Activated T-helper 1 cell treated with anti-CD3 and anti-CD28 coated beads, Interleukin-2, amount 50 U/mL, for 16 hours (primary cell): ENCODE measurements at regions not wholly inside any gene's neighbourhood (a gene's known extent, or its start where the extent isn't known, plus 50 kb on each side); places are given as distances from the start of the nearest gene placed in this dataset.

ENCODE experiments used
- DNase-seq, 2 donors: peaks; one replicate each; pipeline ENCODE4 v3.0.0-alpha.2; 2020; ENCODE audit warnings: low read depth in 1 of 2, low spot score in 1 of 2

DNA sequence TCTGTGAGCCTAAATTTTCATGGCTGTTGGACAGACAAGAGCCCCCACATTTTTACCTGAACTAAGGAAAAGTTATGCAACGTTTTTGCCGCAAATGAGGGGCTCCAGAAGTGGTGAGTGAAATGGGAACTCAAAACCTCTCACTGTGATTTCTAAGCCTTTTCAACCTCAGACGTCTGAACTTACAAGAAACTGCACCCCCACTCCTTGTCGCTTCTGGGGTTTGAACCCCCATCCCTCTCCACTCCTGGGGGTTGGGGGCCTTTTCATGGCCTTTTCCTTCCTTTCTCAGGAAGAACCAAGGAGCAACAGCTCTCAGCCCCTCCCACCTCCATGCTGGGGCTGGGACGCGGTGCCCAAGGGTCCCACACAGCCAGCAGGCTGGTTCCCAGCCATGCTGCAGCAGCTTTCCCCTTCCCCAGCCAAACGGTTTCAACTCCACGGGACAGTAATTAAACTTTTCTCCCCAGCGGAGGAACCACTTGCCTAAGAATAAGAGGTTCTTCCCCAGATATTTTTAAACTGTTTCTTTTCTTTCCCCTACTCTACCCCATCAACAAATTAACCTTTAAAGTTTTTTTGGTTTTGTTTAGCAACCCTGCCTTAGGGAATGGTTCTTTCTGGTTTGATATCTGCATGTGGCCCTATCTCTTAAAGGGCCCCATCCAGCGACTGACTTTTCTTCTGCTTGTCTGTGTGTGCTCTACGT is 387.6 kb upstream of the CBLB start:
- no peak for DNase-seq

DNA sequence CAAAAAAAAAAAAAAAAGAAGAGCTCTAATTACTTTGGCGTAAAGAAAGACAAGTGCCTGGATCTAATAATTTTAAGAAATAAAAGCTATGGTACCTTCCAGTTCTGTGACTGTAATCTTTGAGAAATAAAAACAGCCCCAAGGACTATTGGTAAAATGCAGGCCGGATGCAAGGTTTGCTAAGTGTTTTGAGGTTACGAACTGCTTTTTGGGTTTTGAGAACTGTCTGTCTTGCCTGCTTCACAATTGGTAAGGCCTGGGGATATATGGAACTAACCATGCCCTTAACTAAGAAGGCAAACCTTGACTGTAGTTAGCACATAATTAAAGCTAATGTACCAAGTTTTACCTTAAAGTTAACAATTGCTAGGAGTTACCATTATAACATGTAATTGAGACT is 388.4 kb upstream of the CBLB start:
- no peak for DNase-seq

DNA sequence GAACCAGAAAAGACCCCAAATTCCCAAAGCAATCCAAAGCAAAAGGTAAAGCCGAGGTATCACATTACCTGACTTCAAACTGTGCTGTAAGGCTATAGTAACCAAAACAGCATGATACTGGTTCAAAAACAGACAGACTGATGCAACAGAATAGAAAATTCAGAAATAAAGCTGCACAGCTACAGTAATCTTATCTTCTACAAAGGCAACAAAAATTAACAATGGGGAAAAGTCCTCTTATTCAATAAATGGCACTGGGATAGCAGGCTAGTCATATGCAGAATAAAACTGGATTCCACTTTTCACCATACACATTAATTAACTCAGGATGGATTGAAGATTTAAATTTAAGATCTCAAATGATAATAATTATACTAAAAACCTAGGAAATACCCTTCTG is 392.6 kb upstream of the CBLB start:
- no peak for DNase-seq

DNA sequence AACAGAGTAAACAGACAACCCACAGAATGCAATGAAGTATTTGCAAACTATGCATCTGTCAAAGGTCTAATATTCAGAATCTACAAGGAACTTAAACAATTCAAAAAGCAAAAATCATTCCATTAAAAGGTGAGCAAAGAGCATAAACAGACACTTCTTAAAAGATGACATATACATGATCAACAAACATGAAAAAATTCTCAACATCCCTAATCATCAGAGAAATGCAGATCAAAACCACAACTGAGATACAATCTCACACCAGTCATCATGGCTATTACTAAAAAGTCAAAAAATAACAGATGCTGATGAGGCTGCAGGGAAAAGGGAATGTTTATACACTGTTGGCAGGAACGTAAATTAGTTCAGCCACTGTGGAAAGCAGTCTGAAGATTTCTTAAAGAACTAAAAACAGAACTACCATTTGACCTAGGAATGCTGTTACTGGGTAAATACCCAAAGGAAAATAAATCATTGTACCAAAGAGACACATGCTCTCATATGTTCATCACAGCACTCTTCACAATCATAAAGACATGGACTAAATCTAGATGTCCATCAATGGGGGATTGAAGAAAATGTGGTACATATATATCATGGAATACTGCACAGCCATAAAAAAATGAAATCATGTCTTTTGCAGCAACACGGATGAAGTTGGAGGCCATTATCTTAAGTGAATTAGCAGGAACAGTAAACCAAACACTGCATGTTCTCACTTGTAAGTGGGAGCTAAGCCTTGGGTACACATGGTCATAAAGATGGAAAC is 393.3 kb upstream of the CBLB start:
- DNase-seq, result no peak

DNA sequence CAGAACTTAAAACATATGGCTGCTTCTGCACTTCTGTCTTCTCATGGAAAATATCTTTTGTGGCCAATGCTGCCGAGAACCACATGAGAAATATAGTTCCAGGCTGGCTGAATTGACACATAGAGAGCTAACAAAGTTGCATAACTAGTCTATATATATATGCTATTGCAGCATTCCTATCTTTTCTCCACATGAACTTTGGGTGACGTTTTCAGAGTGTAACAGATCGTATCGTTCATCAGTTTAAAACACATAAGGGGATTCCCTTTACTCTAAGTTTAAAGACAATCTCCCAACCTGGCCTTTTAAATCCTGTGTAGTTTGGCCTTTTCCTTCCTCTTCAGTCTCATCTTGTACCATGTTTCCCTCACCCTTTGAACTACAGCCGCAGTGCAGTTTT is 394.2 kb upstream of the CBLB start:
- no peak for DNase-seq

DNA sequence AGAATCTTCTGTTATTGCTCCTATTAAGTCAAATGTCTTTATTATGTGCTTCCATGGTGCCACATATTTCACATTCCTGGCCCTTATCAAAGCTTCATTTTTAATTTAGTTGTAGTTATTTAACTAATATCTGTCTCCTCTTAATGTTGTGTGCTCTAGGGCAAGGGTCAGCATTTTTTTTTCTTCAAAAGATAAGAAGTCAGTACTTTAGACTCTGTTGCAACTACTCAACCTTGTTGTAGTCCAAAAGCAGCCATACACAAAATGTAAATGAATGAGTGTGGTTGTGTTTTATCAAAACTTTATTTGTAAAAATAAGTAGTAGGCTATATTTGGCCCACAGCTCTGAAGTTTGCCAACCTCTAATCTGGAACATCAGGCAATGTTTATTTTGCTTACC is 394.7 kb upstream of the CBLB start:
- no peak for DNase-seq

DNA sequence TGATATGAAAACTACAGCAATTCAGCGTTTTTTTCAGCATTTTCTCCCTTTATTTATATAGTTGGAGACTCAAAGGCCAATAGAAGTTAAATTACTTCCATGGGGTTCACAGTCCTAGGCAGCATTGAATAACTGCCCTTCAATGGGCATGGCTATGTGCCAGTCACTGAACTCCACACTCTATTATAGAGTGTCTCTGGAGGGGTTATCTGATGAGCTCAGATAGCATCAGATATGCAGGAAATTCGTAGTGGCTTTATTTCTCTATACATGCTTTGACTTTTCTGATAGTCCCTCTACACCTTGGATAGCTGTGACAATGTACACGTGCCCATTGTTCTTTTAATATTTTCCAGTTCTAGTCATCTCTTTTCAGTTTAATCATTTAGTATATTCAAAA is 396.9 kb upstream of the CBLB start:
- no peak for DNase-seq

DNA sequence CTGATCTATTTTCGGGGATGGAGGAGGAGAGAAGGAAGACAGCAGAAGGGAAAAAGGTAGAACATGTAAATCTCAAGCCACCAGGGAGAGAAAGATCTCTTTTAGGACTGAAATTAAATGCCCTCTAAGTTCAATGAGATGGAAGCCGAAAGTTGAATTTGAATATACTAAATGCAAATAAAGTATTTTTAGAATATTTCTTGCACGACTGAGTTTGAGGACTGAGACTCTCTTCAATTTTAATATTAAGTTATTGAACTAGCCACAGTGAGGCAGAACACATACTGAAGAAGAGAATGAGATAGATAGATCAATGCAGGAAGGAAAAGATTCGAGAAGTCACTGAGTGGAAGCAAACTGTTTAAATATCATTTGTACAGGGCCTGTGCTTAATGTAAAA is 399.9 kb upstream of the CBLB start:
- DNase-seq, result no peak

DNA sequence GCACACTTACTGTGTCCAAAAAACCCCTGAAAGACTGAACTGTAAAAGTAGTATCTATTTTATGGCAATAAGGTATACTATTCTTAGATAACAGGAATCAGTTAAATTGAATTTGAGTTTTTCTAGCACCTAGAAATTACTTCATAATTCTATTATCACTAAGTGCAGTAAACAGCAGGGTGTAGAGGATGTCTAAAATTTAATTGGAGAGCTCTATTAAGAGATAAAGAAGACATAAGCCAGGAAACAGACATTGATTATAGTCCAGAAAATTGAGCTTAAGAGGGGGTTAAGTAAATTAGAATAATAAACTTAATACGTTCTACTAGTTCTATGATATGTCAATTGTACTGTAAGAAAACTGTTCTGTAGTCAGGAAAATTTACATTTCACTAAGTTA is 403.5 kb upstream of the CBLB start:
- DNase-seq, result no peak

DNA sequence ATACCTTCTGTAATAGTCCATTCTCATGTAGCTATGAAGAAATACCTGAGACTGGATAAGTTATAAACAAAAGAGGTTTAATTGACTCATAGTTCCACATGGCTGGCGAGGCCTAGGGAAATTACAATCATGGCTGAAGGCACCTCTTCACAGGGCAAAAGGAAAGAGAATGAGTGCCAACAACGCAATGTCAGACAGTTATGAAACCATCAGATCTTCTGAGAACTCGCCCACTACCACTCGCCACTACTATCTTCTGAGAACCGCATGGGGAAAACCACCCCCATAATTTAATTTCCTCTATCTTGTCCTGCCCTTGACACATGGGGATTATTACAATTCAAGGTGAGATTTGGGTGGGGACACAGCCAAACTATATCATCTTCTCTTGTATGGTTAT is 406.8 kb upstream of the CBLB start:
- no peak for DNase-seq

DNA sequence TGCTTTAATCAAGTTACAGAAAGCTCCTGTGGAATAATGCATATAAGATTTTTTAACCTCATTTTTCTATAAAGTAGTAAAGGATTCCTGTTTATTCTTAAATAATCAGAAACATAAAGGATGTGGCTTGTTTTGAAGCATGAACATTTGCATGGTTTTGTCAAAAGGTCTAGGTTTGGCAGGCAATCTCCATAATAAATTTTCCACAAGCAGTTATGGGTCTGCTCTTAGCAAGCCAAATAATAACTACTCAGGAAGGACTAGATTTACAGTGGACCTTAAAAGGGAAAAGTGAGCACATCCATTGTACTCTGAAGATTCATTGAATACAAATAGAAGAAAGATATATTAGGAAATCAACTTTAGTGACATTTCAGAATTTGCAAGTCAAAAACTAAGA is 407.3 kb upstream of the CBLB start:
- no peak for DNase-seq

DNA sequence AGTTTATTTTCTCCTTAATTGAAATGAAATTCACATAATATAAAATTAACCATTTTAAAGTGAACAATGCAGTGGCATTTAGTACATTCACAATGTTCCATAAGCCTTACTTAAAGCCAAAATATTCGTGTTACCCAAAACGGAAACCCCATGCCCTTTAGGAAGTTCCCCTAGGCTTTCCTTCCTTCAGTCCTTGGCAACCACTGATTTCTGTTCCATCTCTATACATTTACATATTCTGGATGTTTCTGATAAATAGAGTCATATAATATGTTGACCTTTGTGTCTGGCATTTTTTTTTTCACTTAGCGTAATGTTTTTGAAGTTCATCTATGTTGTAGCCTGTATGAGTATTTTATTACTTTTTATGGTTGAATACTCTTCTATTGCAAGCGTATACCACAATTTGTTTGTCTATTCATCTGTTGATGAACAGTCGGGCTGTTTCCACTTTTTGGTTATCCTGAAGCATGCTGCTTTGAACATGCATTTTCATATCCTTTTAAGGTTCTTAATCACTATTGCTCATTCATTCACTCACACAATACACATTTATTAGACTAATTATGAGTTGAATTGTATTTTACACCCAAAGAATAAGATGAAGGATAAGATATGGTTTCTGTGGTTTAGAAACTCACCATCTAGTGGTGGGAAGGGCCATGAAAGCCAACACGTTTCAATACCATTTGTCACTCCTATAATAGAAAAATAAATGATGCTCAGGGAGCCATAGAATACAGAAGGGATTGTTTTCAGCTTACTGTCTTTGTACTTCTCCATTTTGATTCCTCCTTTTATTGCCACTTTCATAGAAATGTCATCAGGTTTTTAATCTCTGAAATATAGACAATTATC is 408.2 kb upstream of the CBLB start:
- DNase-seq, result no peak

DNA sequence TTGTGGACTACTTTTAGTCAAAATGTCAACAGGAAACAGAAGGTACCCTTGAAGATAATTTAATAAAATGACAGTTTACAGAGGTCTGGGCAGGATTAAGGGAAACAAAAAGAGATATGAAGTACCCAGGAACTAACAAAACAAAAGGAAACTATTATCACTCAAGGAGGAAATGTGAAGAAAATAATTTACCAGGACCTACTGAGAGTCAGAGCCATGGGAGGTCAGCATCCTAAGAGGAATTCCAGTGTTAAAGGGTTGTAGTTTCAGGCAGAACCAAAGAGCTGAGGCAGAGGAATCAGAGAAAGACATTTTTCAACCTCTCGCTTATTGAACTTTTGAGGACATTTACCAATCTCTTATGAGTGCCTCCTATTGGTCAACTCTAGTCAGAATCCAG is 408.9 kb upstream of the CBLB start:
- DNase-seq, result no peak

DNA sequence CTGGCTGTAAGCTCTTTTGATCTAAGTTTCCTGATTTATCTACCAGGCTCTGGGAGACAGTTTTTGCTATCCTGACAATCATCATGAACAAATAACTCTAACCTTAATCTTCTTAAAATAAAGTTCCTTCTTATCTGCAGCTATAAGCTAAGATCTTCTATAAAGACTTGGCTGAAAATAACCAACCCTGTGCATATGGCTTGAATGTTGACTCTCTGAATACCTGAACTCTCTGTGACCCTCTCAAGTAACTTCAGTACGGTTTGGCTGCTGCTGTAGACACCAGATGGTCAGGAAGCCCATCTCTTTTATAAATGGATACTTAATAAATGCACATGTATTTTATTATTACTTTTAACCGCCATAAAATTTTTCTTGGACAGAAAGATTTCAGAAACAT is 412.4 kb upstream of the CBLB start:
- no peak for DNase-seq

DNA sequence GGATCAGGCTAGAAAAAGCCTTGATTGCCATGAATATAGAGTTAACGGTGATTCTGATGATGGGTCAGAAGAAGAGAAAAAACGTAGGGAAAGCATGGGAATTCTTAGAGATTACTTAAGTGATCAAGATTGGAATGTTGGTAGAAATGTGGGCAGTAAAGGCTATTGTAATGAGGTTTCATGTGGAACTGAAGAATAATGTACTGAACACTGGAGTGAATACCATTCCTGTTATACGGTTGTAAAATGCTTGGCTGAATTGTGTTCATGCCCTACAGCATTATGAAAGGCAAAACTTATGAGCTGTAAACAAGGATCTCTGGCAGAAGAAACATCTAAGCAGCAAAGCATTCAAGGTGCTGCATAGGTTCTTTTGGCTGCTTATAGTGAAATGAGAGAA is 414.1 kb upstream of the CBLB start:
- no peak for DNase-seq

DNA sequence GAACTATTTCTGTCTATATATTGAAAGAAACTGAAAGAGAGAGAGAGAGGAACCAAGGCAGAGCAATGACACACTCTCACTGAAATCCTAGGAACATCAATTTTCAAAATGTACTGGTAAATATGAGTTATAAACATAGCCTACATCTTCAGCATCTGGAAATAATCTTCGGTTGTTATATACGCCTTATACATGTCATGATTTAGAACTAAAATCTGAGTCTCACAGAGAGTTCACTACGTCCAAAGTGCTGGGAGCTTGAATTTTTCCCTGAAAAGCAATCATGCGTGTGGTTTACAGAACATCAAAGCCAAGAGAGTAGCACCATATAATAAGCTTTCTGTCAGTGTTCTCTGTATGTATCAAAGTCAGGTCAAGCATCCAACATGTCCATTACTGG is 420.0 kb upstream of the CBLB start:
- no peak for DNase-seq

DNA sequence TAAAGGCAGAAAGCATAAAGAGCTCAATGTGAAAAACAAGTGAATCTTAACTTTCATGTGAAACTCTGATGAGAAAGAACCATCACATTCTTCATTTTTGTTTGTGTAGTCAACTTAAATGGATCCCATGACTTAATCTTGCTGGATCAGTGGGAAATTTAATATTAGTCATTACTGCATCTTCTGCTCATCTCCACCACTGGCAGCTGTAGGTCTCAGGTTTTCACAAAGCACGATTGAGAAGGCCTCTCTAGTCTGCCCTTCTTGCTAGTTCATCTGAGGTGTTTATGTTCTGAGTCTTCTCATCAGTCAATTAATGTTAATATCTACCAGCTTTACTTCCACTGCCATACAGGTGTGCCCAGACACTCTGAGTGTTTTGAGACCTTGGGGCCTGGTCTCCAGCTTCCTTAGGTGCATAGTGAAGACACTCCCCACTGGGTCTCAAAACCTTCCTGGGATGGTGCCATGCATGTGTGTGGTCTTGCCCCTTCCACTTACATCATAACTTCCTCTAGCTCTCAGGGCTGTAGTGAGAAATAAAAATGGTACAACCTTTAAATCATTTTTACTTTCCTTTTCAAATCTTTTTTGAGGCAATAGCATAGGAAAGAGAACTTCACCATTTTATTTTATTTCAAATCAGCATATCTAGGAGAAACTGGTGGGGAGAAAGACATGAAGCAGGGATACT is 421.6 kb upstream of the CBLB start:
- no peak for DNase-seq

DNA sequence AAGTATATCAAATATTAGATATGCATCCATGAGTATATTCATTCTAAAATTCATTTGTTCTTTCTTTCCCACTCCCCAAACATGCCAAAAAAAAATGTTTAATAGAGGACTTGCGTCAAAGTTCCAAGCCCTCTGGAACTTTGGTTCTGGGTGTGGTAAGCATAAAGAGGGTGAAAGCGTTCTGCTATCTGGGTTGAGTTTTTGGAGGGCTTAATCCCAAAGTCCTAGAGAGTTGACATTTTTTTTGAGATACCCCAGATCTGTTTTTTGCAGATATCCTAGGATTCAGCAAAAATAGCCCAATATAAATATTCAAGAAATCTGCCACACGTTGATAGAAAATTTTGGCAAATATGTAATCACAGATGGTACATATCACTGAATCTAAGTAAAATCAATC is 424.3 kb upstream of the CBLB start:
- no peak for DNase-seq

DNA sequence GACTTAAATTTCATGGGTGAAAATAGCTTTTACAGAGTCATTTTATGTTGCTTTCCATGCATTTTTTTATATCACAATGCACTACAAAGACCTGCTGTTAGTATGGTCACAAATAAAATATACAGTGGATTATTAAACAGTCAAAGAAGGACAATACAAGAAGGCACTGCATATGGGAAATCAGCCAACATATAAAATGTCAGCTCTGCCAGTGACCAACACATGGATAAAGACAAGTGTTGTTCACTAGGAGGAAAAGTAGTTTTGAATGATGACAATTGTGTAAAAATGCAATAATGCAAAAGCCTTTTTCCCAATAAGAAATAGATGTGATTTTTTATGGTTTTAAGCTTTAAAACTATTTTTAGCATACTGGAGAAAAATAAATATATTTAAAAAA is 425.3 kb upstream of the CBLB start:
- no peak for DNase-seq

DNA sequence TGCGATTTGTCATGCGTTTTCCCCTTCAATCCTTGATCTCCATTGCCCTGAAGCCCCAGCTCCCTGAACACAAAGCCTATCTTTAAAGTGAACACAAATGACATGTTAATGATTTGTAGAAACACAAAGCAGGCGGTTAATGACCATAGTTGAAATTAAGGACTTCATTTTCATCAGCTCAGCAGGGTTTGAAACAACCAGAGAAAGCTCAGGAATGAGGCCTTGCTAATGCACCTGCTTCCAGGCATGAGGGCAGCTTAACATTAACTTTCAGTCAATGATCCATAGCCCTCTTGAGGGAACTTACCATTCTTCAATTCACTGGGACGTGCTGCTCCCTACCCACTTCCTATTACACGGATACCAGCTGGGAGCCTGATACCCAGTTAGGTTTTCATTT is 427.2 kb upstream of the CBLB start:
- no peak for DNase-seq

DNA sequence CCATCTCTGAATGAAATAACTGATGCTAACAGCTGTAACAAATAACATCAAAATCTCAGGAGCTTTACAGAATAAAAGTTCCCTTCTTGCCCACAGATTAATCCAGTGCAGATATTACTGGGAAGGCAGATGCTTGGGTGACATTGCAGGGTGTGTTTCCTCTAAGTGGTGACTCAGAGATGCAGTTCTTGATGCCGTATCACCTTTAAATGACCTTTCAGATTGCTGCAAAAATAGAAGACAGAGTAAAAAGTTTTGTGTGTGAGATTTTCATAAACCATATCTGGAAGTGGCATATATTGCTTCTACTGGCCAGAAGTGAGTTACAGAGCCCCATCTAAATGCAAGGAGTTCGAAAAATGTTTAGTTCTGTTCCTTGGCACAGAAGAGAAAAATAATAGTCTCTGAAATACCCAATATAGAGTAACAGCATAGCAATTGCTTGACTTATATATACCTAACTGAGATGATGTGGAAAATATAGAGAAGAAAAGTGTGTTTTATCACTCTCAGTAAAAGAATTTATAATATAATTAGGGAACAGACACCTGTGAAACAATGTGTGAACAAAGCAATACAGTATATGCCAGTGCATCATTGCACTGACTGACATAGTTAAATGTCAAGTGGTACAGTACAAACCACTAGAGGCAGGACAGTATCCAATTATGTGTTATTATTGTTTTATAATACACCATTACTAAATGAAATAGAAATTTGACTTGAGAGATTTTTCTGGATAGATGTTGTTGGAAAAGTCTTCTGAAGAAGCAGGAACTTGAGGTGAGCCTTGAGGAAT is 430.7 kb upstream of the CBLB start:
- no peak for DNase-seq
